Gastrocnemius medialis (tissue), 4 donors: ENCODE measurements at regions not wholly inside any gene's neighbourhood (a gene's known extent, or its start where the extent isn't known, plus 50 kb on each side); places are given as distances from the start of the nearest gene placed in this dataset.

ENCODE experiments used
- ATAC-seq, 2 donors: fragments of 150-250 bp; one replicate each; pipeline ENCODE4 v1.9.1; 2016
- DNase-seq, 2 donors: peaks; one replicate each; pipeline ENCODE4 v3.0.0-alpha.2; 2019
- H3K27ac ChIP-seq, 4 donors: fragments of 200-600 bp; sonication (generic); 1 replicate in 1 of 4; 2 replicates in 3 of 4; pipeline ENCODE4 v1.5.1; 2016 to 2018; ENCODE audit warnings: mild to moderate bottlenecking in 2 of 4, moderate library complexity in 1 of 4
- H3K27me3 ChIP-seq, 3 donors: fragments of 200-600 bp; sonication (generic) in 2 of 3; 1 replicate in 1 of 3; 2 replicates in 2 of 3; pipeline versions ENCODE4 v1.5.1 to v1.6.0; 2016 to 2019; ENCODE audit warnings: mild to moderate bottlenecking in 1 of 3, moderate library complexity in 1 of 3
- H3K36me3 ChIP-seq, 2 donors: fragments of 200-600 bp; sonication (generic) in 1 of 2; one replicate each; pipeline ENCODE4 v1.5.1; 2017 to 2018
- H3K4me1 ChIP-seq, 2 donors: fragments of 200-600 bp; sonication (generic) in 1 of 2; one replicate each; pipeline ENCODE4 v1.5.1; 2016 to 2017; ENCODE audit warnings: mild to moderate bottlenecking in 2 of 2
- H3K4me3 ChIP-seq, 4 donors: fragments of 200-600 bp; sonication (generic) in 3 of 4; 1 replicate in 1 of 4; 2 replicates in 3 of 4; pipeline ENCODE4 v1.5.1; 2016 to 2019; ENCODE audit warnings: mild to moderate bottlenecking in 2 of 4
- H3K9me3 ChIP-seq, 3 donors: fragments of 200-600 bp; sonication (generic) in 2 of 3; 1 replicate in 1 of 3; 2 replicates in 2 of 3; pipeline ENCODE4 v1.5.1; 2016 to 2019
- CTCF ChIP-seq, 5 experiments: fragments of 450-650 bp in 3 of 5; fragments of 200-600 bp in 2 of 5; sonication (generic) in 2 of 5; IDR thresholded peaks in 4 of 5; conservative IDR thresholded peaks in 1 of 5; 1 replicate in 4 of 5; 2 replicates in 1 of 5; pipeline ENCODE4 v1.5.1; 2016 to 2019; ENCODE audit warnings: antibody characterized with exemption in 5 of 5, mild to moderate bottlenecking in 3 of 5, moderate library complexity in 3 of 5
- POLR2A ChIP-seq, 2 donors: fragments of 450-650 bp; IDR thresholded peaks; one replicate each; pipeline ENCODE4 v1.6.1; 2017; ENCODE audit warnings: antibody characterized with exemption in 2 of 2, mild to moderate bottlenecking in 2 of 2, moderate library complexity in 2 of 2
- in situ Hi-C, 4 donors: fragments of 200-750 bp; cut with MboI; loops; one replicate each; pipeline versions ENCODE4 v1.15.0 to v1.8.0; 2017; ENCODE audit warnings: low sequenced_read_pairs in 4 of 4
- intact Hi-C: fragments of 100-400 bp; cut with DNase I; formaldehyde crosslinking; loops from one replicate; pipeline ENCODE4 v1.15.1; 2023; ENCODE audit warnings: low total_unique reads

- TF ChIP-seq POLR2A (IDR thresholded peaks at IDR 0.05) (no peak), CTCF (IDR thresholded peaks at IDR 0.05 in 4 of 5, conservative IDR thresholded peaks at IDR 0.05 in 1 of 5) (no peak)
- no peaks in the 10 kb centered on the region for H3K9me3 ChIP-seq
- H3K27me3 ChIP-seq: peaks cover 3 to 28% (median 8%) of the 10 kb centered on the region in 3 donors
- in situ Hi-C loops: no loop called here
- intact Hi-C loops: no loop called here
- no peak for ATAC-seq
- H3K36me3 ChIP-seq: no peaks in the 10 kb centered on the region
- DNase-seq: no peak
- no peaks in the 10 kb centered on the region for H3K4me1 ChIP-seq
- H3K4me3 ChIP-seq: no peak overlapping the region
- no peak overlapping the region for H3K27ac ChIP-seq
These were observed 82.1 kb upstream of the ZBTB40 start for GRCh38 chr1:22369294-22370189.

- Histone ChIP-seq H3K27me3 (peaks cover 3 to 28% (median 8%) of the 10 kb centered on the region in 3 donors), H3K9me3 (no peaks in the 10 kb centered on the region), H3K4me1 (no peaks in the 10 kb centered on the region), H3K27ac (no peak overlapping the region), H3K36me3 (no peaks in the 10 kb centered on the region), H3K4me3 (no peak overlapping the region)
- no peak for TF ChIP-seq POLR2A (IDR thresholded peaks at IDR 0.05)
- TF ChIP-seq CTCF (IDR thresholded peaks at IDR 0.05 in 4 of 5, conservative IDR thresholded peaks at IDR 0.05 in 1 of 5): no peak
- ATAC-seq (no peak), DNase-seq (no peak)
- in situ Hi-C loops (no loop called here), intact Hi-C loops (no loop called here)
These were observed 81.5 kb upstream of the ZBTB40 start for GRCh38 chr1:22370190-22370498.

GRCh38 chr1:22371408-22371807 lies 80.2 kb upstream of the ZBTB40 start:
- H3K27me3 ChIP-seq: peaks cover 3 to 18% (median 8%) of the 10 kb centered on the region in 3 donors

GRCh38 chr1:22373252-22373651 lies 78.4 kb upstream of the ZBTB40 start:
- Histone ChIP-seq H3K27ac (no peak overlapping the region), H3K27me3 (peaks cover 3 to 4% (median 3%) of the 10 kb centered on the region in 3 donors), H3K9me3 (no peaks in the 10 kb centered on the region), H3K36me3 (no peaks in the 10 kb centered on the region), H3K4me1 (no peaks in the 10 kb centered on the region), H3K4me3 (no peak overlapping the region)
- DNase-seq (no peak), ATAC-seq (no peak)
- intact Hi-C loops (no loop called here), in situ Hi-C loops (no loop called here)
- TF ChIP-seq CTCF (IDR thresholded peaks at IDR 0.05 in 4 of 5, conservative IDR thresholded peaks at IDR 0.05 in 1 of 5): no peak
- TF ChIP-seq POLR2A (IDR thresholded peaks at IDR 0.05): no peak

More at GRCh38 chr1:22371408-22371807, 80.2 kb upstream of the ZBTB40 start:
- Histone ChIP-seq H3K4me1 (no peaks in the 10 kb centered on the region), H3K9me3 (no peaks in the 10 kb centered on the region), H3K36me3 (no peaks in the 10 kb centered on the region), H3K27ac (no peak overlapping the region), H3K4me3 (no peak overlapping the region)
- no peak for DNase-seq
- intact Hi-C loops (no loop called here), in situ Hi-C loops (no loop called here)
- TF ChIP-seq POLR2A (IDR thresholded peaks at IDR 0.05): no peak
- TF ChIP-seq CTCF (IDR thresholded peaks at IDR 0.05 in 4 of 5, conservative IDR thresholded peaks at IDR 0.05 in 1 of 5): no peak
- ATAC-seq: no peak
